ENCODE measurements at regions not wholly inside any gene's neighbourhood (a gene's known extent, or its start where the extent isn't known, plus 50 kb on each side); places are given as distances from the start of the nearest gene placed in this dataset.

GRCh38 chr3:103388214-103388613 is 953.4 kb downstream of the ZPLD1 start:
- in situ Hi-C loops (cut with HindIII; ENCODE audit: low pct_unique_long_range_greater_than_20kb, low sequenced_read_pairs), result no loop called here
- no peak for DNase-seq (ENCODE audit: low read depth, low spot score)

- DNase-seq (ENCODE audit: low read depth, low spot score), result no peak
- in situ Hi-C loops (cut with HindIII; ENCODE audit: low pct_unique_long_range_greater_than_20kb, low sequenced_read_pairs), result no loop called here
Measured at GRCh38 chr3:103389356-103389755, 954.5 kb downstream of the ZPLD1 start.

GRCh38 chr3:103393395-103394186 is 958.8 kb downstream of the ZPLD1 start:
- DNase-seq (ENCODE audit: low read depth, low spot score), result no peak

GRCh38 chr3:103403191-103403590 is 968.4 kb downstream of the ZPLD1 start:
- DNase-seq (ENCODE audit: low read depth, low spot score), result no peak
- in situ Hi-C loops (cut with HindIII; ENCODE audit: low pct_unique_long_range_greater_than_20kb, low sequenced_read_pairs), result no loop called here

More at GRCh38 chr3:103393395-103394186, 958.8 kb downstream of the ZPLD1 start:
- in situ Hi-C loops (cut with HindIII; ENCODE audit: low pct_unique_long_range_greater_than_20kb, low sequenced_read_pairs), result no loop called here

- in situ Hi-C loops (cut with HindIII; ENCODE audit: low pct_unique_long_range_greater_than_20kb, low sequenced_read_pairs), result no loop called here
- no peak for DNase-seq (ENCODE audit: low read depth, low spot score)
Measured at GRCh38 chr3:103406320-103406850, 971.6 kb downstream of the ZPLD1 start.

- DNase-seq (ENCODE audit: low read depth, low spot score), result peak; percentile 23
- in situ Hi-C loops (cut with HindIII; ENCODE audit: low pct_unique_long_range_greater_than_20kb, low sequenced_read_pairs), result no loop called here
Measured at GRCh38 chr3:103410231-103410630, 975.4 kb downstream of the ZPLD1 start.

- in situ Hi-C loops (cut with HindIII; ENCODE audit: low pct_unique_long_range_greater_than_20kb, low sequenced_read_pairs), result no loop called here
- no peak for DNase-seq (ENCODE audit: low read depth, low spot score)
Measured at GRCh38 chr3:103421460-103421859, 986.6 kb downstream of the ZPLD1 start.

- DNase-seq (ENCODE audit: low read depth, low spot score), result no peak
- in situ Hi-C loops (cut with HindIII; ENCODE audit: low pct_unique_long_range_greater_than_20kb, low sequenced_read_pairs), result no loop called here
Measured at GRCh38 chr3:103437883-103438282, 1003.1 kb downstream of the ZPLD1 start.

GRCh38 chr3:103440539-103441203 is 1005.9 kb downstream of the ZPLD1 start:
- in situ Hi-C loops (cut with HindIII; ENCODE audit: low pct_unique_long_range_greater_than_20kb, low sequenced_read_pairs), result no loop called here
- DNase-seq (ENCODE audit: low read depth, low spot score), result peak; percentile 42

GRCh38 chr3:103446953-103447629 is 1012.3 kb downstream of the ZPLD1 start:
- in situ Hi-C loops (cut with HindIII; ENCODE audit: low pct_unique_long_range_greater_than_20kb, low sequenced_read_pairs), result no loop called here
- no peak for DNase-seq (ENCODE audit: low read depth, low spot score)

GRCh38 chr3:103453152-103453551 is 1018.3 kb downstream of the ZPLD1 start:
- in situ Hi-C loops (cut with HindIII; ENCODE audit: low pct_unique_long_range_greater_than_20kb, low sequenced_read_pairs), result no loop called here
- no peak for DNase-seq (ENCODE audit: low read depth, low spot score)

GRCh38 chr3:103459815-103460214 is 1025.0 kb downstream of the ZPLD1 start:
- in situ Hi-C loops (cut with HindIII; ENCODE audit: low pct_unique_long_range_greater_than_20kb, low sequenced_read_pairs), result no loop called here

GRCh38 chr3:103470498-103470897 is 1035.7 kb downstream of the ZPLD1 start:
- DNase-seq (ENCODE audit: low read depth, low spot score), result no peak
- in situ Hi-C loops (cut with HindIII; ENCODE audit: low pct_unique_long_range_greater_than_20kb, low sequenced_read_pairs), result no loop called here

More at GRCh38 chr3:103459815-103460214, 1025.0 kb downstream of the ZPLD1 start:
- no peak for DNase-seq (ENCODE audit: low read depth, low spot score)

- DNase-seq (ENCODE audit: low read depth, low spot score), result no peak
- in situ Hi-C loops (cut with HindIII; ENCODE audit: low pct_unique_long_range_greater_than_20kb, low sequenced_read_pairs), result no loop called here
Measured at GRCh38 chr3:103494011-103494410, 1059.2 kb downstream of the ZPLD1 start.

- in situ Hi-C loops (cut with HindIII; ENCODE audit: low pct_unique_long_range_greater_than_20kb, low sequenced_read_pairs), result no loop called here
- DNase-seq (ENCODE audit: low read depth, low spot score), result no peak
Measured at GRCh38 chr3:103494512-103494911, 1059.7 kb downstream of the ZPLD1 start.

GRCh38 chr3:103495186-103495585 is 1060.4 kb downstream of the ZPLD1 start:
- in situ Hi-C loops (cut with HindIII; ENCODE audit: low pct_unique_long_range_greater_than_20kb, low sequenced_read_pairs), result no loop called here
- no peak for DNase-seq (ENCODE audit: low read depth, low spot score)

GRCh38 chr3:103499132-103499900 is 1064.5 kb downstream of the ZPLD1 start:
- in situ Hi-C loops (cut with HindIII; ENCODE audit: low pct_unique_long_range_greater_than_20kb, low sequenced_read_pairs), result no loop called here
- no peak for DNase-seq (ENCODE audit: low read depth, low spot score)

GRCh38 chr3:103499967-103500366 is 1065.2 kb downstream of the ZPLD1 start:
- in situ Hi-C loops (cut with HindIII; ENCODE audit: low pct_unique_long_range_greater_than_20kb, low sequenced_read_pairs), result no loop called here
- DNase-seq (ENCODE audit: low read depth, low spot score), result no peak

Measured in SK-MEL-5 (cell line).